Epithelial cell of esophagus (primary cell): ENCODE measurements at regions not wholly inside any gene's neighbourhood (a gene's known extent, or its start where the extent isn't known, plus 50 kb on each side); places are given as distances from the start of the nearest gene placed in this dataset.
"Not testable (repeated sequence)": the region's sequence is repeated elsewhere in the genome, so short reads cannot be mapped to it uniquely, and the experiment has no call there.

Source experiments
- DNase-seq: peaks from one replicate; pipeline ENCODE4 v3.0.0; 2010; ENCODE audit warnings: low read depth
- H3K4me3 ChIP-seq: 2 replicates; pipeline ENCODE4 v1.5.1; 2011; ENCODE audit warnings: mild to moderate bottlenecking, low read length, control low read depth
- TF ChIP-seq, protein P1 (sequence below): IDR thresholded peaks from 2 replicates; pipeline ENCODE4 v1.5.1; 2011; ENCODE audit warnings: low read depth, mild to moderate bottlenecking, low read length, control low read depth, inconsistent platforms; ENCODE audit not compliant: insufficient read depth; ENCODE audit errors: missing control alignments

DNA sequence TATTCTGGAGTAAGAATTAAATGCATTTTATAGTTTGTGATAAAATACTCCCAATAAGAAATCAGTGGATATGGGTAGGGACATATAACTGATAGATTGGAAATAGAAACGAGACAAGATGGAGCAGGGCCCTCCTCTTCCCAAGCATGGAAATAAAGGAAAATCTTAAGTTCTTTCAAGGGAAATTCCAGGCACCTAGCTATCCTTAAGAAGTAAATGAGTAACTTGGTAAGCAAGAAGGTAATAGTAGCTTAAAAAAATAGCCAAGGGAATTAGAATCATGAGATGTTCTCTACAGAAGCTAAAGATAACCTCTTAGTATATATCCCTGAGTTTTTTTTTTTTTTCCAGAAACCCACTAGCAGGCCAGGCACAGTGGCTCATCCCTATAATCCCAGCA, 105.5 kb upstream of the FAM3C start:
- H3K4me3 ChIP-seq: no peak overlapping the region
- TF ChIP-seq, protein P1, sequence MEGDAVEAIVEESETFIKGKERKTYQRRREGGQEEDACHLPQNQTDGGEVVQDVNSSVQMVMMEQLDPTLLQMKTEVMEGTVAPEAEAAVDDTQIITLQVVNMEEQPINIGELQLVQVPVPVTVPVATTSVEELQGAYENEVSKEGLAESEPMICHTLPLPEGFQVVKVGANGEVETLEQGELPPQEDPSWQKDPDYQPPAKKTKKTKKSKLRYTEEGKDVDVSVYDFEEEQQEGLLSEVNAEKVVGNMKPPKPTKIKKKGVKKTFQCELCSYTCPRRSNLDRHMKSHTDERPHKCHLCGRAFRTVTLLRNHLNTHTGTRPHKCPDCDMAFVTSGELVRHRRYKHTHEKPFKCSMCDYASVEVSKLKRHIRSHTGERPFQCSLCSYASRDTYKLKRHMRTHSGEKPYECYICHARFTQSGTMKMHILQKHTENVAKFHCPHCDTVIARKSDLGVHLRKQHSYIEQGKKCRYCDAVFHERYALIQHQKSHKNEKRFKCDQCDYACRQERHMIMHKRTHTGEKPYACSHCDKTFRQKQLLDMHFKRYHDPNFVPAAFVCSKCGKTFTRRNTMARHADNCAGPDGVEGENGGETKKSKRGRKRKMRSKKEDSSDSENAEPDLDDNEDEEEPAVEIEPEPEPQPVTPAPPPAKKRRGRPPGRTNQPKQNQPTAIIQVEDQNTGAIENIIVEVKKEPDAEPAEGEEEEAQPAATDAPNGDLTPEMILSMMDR: no peak
- no peak for DNase-seq

DNA sequence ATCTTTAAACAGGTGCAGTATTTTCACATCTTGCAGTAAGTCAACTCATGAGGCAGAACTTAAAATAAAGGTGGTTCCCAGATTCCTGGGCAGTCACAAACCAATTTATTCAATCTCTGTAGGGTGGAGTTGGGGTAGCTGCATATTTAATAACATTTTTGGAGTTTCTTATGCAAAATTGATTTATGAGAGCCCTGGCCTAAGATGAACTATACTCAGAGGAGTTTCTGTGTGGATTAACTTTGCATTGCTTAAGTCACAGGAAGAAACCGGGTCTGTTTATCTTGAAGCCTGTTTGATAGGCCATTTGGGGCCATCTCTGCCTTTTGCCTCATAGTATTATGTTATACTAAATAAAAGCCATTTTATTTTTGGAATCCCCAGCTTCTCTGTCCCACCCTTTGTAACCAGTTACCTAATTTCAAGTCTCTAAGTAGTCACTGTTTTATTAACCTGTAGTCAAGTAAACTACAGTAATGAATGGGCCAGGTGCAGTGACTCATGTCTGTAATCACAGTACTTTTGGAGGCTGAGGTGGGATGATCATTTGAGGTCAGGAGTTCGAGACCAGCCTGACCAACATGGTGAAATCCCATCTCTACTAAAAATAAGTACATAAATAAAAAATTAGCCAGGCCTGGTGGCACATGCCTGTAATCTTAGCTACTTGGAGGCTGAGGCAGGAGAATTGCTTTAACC, 104.4 kb upstream of the FAM3C start:
- DNase-seq: no peak
- H3K4me3 ChIP-seq: no peak overlapping the region
- TF ChIP-seq, protein P1: no peak

DNA sequence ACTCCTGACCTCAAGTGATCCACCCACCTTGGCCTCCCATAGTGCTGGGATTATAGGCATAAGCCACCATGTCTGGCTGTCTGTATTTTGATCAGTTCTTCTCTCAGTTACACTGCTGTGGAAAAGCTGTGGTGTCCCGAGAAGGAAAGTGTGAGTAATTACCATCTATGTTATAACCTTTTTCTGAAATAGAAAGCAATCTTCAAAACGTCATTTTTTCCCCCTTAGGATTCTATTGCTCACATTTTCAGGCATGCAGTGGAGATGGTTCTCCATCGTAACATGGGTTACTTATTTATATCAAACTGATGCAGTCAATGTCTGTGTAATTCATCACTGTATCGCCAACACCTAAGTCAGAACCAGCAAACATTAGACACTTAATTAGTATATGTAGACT, 103.5 kb upstream of the FAM3C start:
- H3K4me3 ChIP-seq: no peak overlapping the region
- DNase-seq: no peak
- TF ChIP-seq, protein P1: no peak

DNA sequence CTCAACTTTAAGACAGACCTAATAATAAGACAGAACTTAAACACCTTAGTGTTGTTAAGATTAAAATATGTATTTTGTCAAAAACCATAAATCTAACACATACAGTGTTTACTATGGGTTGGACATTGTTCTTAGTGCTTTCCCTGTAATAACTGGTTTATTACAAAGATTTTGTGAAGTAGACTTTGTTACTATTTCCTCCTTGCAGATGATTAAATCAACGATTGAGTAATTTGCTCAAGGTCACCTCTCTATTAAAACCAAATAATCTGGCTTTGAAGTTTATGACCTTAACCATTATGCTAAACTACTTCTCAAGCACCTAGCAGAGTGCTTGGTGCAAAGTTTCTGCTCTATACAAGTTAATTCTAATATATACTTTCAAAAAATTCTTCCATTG, 102.7 kb upstream of the FAM3C start:
- no peak overlapping the region for H3K4me3 ChIP-seq
- no peak for DNase-seq
- TF ChIP-seq, protein P1: no peak

DNA sequence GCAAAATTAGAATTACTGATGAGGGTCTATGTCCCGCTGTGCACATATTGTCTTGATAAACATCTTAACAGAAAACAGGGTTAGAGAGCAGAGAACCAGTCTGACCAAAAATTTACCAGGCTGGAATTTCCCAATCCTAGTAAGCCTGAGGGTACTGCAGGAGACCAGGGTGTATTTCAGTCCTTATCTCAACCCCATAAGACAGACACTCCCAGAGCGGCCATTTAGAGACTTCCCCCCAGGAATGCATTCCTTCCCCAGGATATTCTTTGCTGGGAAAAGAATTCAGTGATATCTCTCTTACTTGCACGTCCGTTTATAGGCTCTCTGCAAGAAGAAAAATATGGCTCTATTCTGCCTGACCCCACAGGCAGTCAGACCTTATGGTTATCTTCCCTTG, 101.4 kb upstream of the FAM3C start:
- not testable (repeated sequence) for DNase-seq, H3K4me3 ChIP-seq

DNA sequence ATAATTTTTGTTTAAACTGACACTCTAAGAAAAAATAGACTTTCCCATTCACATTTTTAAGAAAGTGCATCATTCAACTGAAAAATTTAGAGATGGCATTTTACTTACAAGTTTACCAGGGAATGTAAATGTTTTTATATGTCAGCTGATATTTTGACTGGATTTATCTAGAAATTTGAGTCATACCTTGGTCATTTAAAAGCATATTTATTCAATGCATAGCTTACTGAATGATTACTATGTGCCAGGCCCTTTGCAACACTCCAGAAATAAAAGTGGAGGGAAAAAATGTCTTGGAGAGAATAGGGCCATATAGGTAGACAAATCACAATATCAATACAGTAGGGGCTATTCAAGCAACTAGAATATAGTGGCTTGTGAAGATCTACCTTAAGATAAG, 98.4 kb upstream of the FAM3C start:
- TF ChIP-seq, protein P1: no peak
- no peak for DNase-seq
- no peak overlapping the region for H3K4me3 ChIP-seq

DNA sequence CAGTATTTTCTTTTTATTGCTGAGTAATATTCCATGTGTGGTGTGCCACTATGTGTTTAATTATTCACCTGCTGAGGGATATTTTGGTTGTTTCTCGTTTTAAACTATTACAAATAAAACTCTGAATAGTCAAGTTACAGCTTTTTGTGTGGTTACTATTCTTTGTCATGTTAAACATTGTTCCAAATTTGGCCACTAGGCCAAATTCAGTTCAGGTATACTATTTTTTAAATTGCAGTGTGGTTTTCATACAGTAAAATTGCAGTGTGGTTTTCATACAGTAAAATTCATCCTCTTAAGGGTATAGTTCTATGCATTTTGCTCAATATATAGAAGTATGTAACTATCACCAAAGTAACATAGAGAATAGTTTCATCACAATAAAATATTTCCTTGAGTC, 97.4 kb upstream of the FAM3C start:
- H3K4me3 ChIP-seq: no peak overlapping the region
- no peak for DNase-seq
- TF ChIP-seq, protein P1: no peak
